PC-9 (cell line): ENCODE measurements at regions not wholly inside any gene's neighbourhood (a gene's known extent, or its start where the extent isn't known, plus 50 kb on each side); places are given as distances from the start of the nearest gene placed in this dataset.
A peak's percentile ranks its signal among the peaks of the same experiment; 100 is the strongest.
"Not testable (repeated sequence)": the region's sequence is repeated elsewhere in the genome, so short reads cannot be mapped to it uniquely, and the experiment has no call there.

Experiments used
- BruUV-seq: library from RNA; stranded (reverse); fragments of 400-500 nt; replicated peaks from 2 replicates; lab custom pipeline; 2021; lab: Mats Ljungman, UMichigan
- CTCF ChIA-PET: fragments of 300-600 bp; sonication (Branson Sonifier 250); formaldehyde crosslinking; loops from one replicate; lab custom pipeline; 2022; ENCODE audit warnings: antibody characterized with exemption; lab: Charles Lee
- POLR2A ChIA-PET: fragments of 300-600 bp; sonication (Branson Sonifier 250); formaldehyde crosslinking; loops from one replicate; lab custom pipeline; 2022; ENCODE audit warnings: antibody characterized with exemption; ENCODE audit not compliant: unreplicated experiment; lab: Charles Lee
- DNase-seq, 2 experiments: peaks; one replicate each; pipeline versions ENCODE4 v3.0.0 to v3.0.0-alpha.2; 2015 to 2022; ENCODE audit warnings: mixed read lengths in 1 of 2
- H2AFZ ChIP-seq: fragments of 200-600 bp; sonication (generic); 2 replicates; pipeline ENCODE4 v1.8.1; 2017; ENCODE audit warnings: antibody characterized with exemption
- H3F3A ChIP-seq: fragments of 200-600 bp; sonication (generic); 2 replicates; pipeline ENCODE4 v1.8.1; 2017; ENCODE audit warnings: antibody characterized with exemption, mild to moderate bottlenecking, low read depth; ENCODE audit not compliant: insufficient read depth
- H3K27ac ChIP-seq: fragments of 200-600 bp; sonication (generic); 2 replicates; pipeline ENCODE4 v1.6.1; 2016; ENCODE audit warnings: mixed run types
- H3K27me3 ChIP-seq: fragments of 200-600 bp; sonication (generic); 2 replicates; pipeline ENCODE4 v1.6.1; 2016; ENCODE audit warnings: low read depth, mixed run types; ENCODE audit not compliant: insufficient read depth
- H3K36me3 ChIP-seq: fragments of 200-600 bp; sonication (generic); 2 replicates; pipeline ENCODE4 v1.6.1; 2016; ENCODE audit warnings: low read depth, mixed run types
- H3K4me1 ChIP-seq: fragments of 200-600 bp; sonication (generic); replicated peaks from 2 replicates; pipeline ENCODE4 v1.6.1; 2016; ENCODE audit warnings: mixed run types; ENCODE audit not compliant: insufficient read depth
- H3K4me2 ChIP-seq: fragments of 200-600 bp; sonication (generic); 2 replicates; pipeline ENCODE4 v1.6.1; 2017; ENCODE audit warnings: mixed run types
- H3K4me3 ChIP-seq: fragments of 200-600 bp; sonication (generic); 2 replicates; pipeline ENCODE4 v1.6.1; 2016; ENCODE audit warnings: mixed run types
- H3K79me2 ChIP-seq: fragments of 200-600 bp; sonication (generic); 2 replicates; pipeline ENCODE4 v1.6.1; 2017; ENCODE audit warnings: low read depth, mixed run types
- H3K9me2 ChIP-seq: fragments of 200-600 bp; sonication (generic); 2 replicates; pipeline ENCODE4 v1.8.1; 2017; ENCODE audit warnings: mild to moderate bottlenecking; ENCODE audit not compliant: insufficient read depth
- H3K9me3 ChIP-seq: fragments of 200-600 bp; sonication (generic); 2 replicates; pipeline ENCODE4 v1.8.1; 2016; ENCODE audit warnings: low read depth; ENCODE audit not compliant: insufficient read depth
- H4K20me1 ChIP-seq: fragments of 200-600 bp; sonication (generic); 2 replicates; pipeline ENCODE4 v1.8.1; 2017; ENCODE audit not compliant: insufficient read depth
- CTCF ChIP-seq: fragments of 200-600 bp; sonication (generic); conservative IDR thresholded peaks from 2 replicates; pipeline ENCODE4 v1.6.1; 2017; ENCODE audit warnings: mixed run types, antibody characterized with exemption, mild to moderate bottlenecking, moderate library complexity
- EZH2 ChIP-seq: fragments of 200-600 bp; sonication (generic); IDR thresholded peaks from 2 replicates; pipeline ENCODE4 v1.8.0; 2017; ENCODE audit warnings: antibody characterized with exemption, low read depth
- intact Hi-C: fragments of 100-400 bp; cut with micrococcal nuclease; formaldehyde crosslinking; loops from one replicate; pipeline ENCODE4 v1.10.0; 2022; ENCODE audit not compliant: unreplicated experiment

- POLR2A ChIA-PET, H3K9me2 ChIP-seq, H3K4me1 ChIP-seq, H3K4me3 ChIP-seq, H3K27me3 ChIP-seq, H3K36me3 ChIP-seq, BruUV-seq, intact Hi-C loops, H3F3A ChIP-seq, H3K4me2 ChIP-seq, H4K20me1 ChIP-seq, H3K79me2 ChIP-seq, CTCF ChIA-PET, H2AFZ ChIP-seq, DNase-seq, H3K9me3 ChIP-seq: not testable (repeated sequence)
- H3K27ac ChIP-seq, result peak overlapping the region; percentile 39; the same call in 1 of the 2 replicates
Observed at GRCh38 chr6:144923491-144923787, 638.3 kb downstream of the UTRN start.

- Histone ChIP-seq H3K9me3 (0 out of 2 replicates have a peak, but pooled peaks cover under 1% of the 10 kb centered on the region), H3K4me3 (no peak overlapping the region), H3K27me3 (no peaks in the 10 kb centered on the region), H3K9me2 (no peaks in the 10 kb centered on the region), H4K20me1 (no peaks in the 10 kb centered on the region), H3K36me3 (no peaks in the 10 kb centered on the region), H3K4me2 (no peak overlapping the region), H3F3A (no peaks in the 10 kb centered on the region), H3K79me2 (no peaks in the 10 kb centered on the region), H3K4me1 (0 out of 2 replicates have a peak, but pooled peaks cover 11% of the 10 kb centered on the region), H2AFZ (no peak overlapping the region), H3K27ac (no peak overlapping the region)
- TF ChIP-seq EZH2 (no peak), CTCF (no peak)
- intact Hi-C loops, result no loop called here
- POLR2A ChIA-PET, result no interaction called here
- no TSS peak for BruUV-seq
- CTCF ChIA-PET, result interaction anchor here (0.7 kb wide), 1 partner anchor 32 kb away, joined by 3 read pairs; no protein-coding TSS in a partner anchor
- no peak for DNase-seq
Observed at GRCh38 chr6:144928847-144929246, 643.7 kb downstream of the UTRN start.

- no peaks in the 10 kb centered on the region for H3K79me2 ChIP-seq
- ChIA-PET POLR2A (no interaction called here), CTCF (no interaction called here)
- BruUV-seq, result no TSS peak
- DNase-seq, result no peak
- no peak overlapping the region for H3K27ac ChIP-seq
- no peaks in the 10 kb centered on the region for H3K36me3 ChIP-seq
- no peaks in the 10 kb centered on the region for H4K20me1 ChIP-seq
- no peak overlapping the region for H3K4me2 ChIP-seq
- intact Hi-C loops, result no loop called here
- TF ChIP-seq EZH2 (no peak), CTCF (no peak)
- no peak overlapping the region for H3K4me3 ChIP-seq
- H3K9me3 ChIP-seq, result peaks cover 4% of the 10 kb centered on the region; the same call in 1 of the 2 replicates
- no peaks in the 10 kb centered on the region for H3F3A ChIP-seq
- H2AFZ ChIP-seq, result no peak overlapping the region
- H3K27me3 ChIP-seq, result no peaks in the 10 kb centered on the region
- no peaks in the 10 kb centered on the region for H3K9me2 ChIP-seq
- 0 out of 2 replicates have a peak, but pooled peaks cover 11% of the 10 kb centered on the region for H3K4me1 ChIP-seq
Observed at GRCh38 chr6:144929262-144929661, 644.1 kb downstream of the UTRN start.
